Liver (tissue), 3 donors: ENCODE measurements at regions not wholly inside any gene's neighbourhood (a gene's known extent, or its start where the extent isn't known, plus 50 kb on each side); places are given as distances from the start of the nearest gene placed in this dataset.

ENCODE experiments used
- GABPA ChIP-seq, 2 donors: IDR thresholded peaks in 1 of 2; conservative IDR thresholded peaks in 1 of 2; 2 replicates each; pipeline ENCODE4 v1.6.1; 2016; ENCODE audit warnings: antibody characterized with exemption in 2 of 2, mild to moderate bottlenecking in 1 of 2, moderate library complexity in 1 of 2
- RAD21 ChIP-seq, 2 donors: IDR thresholded peaks; 2 replicates each; pipeline ENCODE4 v1.6.1; 2016; ENCODE audit warnings: antibody characterized with exemption in 2 of 2, mild to moderate bottlenecking in 2 of 2
- TF ChIP-seq, protein P1 (sequence below): fragments of 150-350 bp; IDR thresholded peaks from 2 replicates; pipeline ENCODE4 v1.5.1; 2017; ENCODE audit warnings: improper control_type of control experiment, low read depth, low read length; ENCODE audit not compliant: missing input control
- donor health status: healthy.
- donor health status: healthy.

DNA sequence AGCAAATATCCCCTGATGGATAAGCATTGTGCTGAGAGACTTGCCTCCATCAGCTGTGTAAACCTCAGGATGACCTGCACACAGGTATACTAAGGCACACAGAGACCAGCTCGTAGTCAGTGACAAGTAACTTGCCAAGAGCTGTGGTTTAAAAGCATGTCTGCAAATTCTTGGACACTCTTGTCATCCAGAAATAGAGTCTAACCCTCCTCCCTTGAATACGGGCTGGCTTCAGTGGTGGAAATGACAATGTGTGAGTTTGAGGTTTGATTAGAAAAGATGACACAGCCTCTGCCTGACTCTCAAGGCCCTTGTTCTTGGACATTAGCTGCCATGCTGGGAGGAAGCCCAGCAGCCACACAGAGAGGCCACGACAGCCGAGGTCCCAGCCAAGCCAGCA lies 114.4 kb downstream of the GADD45G start:
- no peak for TF ChIP-seq GABPA (IDR thresholded peaks at IDR 0.05 in 1 of 2, conservative IDR thresholded peaks at IDR 0.05 in 1 of 2)
- TF ChIP-seq, protein P1, sequence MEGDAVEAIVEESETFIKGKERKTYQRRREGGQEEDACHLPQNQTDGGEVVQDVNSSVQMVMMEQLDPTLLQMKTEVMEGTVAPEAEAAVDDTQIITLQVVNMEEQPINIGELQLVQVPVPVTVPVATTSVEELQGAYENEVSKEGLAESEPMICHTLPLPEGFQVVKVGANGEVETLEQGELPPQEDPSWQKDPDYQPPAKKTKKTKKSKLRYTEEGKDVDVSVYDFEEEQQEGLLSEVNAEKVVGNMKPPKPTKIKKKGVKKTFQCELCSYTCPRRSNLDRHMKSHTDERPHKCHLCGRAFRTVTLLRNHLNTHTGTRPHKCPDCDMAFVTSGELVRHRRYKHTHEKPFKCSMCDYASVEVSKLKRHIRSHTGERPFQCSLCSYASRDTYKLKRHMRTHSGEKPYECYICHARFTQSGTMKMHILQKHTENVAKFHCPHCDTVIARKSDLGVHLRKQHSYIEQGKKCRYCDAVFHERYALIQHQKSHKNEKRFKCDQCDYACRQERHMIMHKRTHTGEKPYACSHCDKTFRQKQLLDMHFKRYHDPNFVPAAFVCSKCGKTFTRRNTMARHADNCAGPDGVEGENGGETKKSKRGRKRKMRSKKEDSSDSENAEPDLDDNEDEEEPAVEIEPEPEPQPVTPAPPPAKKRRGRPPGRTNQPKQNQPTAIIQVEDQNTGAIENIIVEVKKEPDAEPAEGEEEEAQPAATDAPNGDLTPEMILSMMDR: no peak
- no peak for TF ChIP-seq RAD21 (IDR thresholded peaks at IDR 0.05)
